ENCODE measurements at regions not wholly inside any gene's neighbourhood (a gene's known extent, or its start where the extent isn't known, plus 50 kb on each side); places are given as distances from the start of the nearest gene placed in this dataset.

DNA sequence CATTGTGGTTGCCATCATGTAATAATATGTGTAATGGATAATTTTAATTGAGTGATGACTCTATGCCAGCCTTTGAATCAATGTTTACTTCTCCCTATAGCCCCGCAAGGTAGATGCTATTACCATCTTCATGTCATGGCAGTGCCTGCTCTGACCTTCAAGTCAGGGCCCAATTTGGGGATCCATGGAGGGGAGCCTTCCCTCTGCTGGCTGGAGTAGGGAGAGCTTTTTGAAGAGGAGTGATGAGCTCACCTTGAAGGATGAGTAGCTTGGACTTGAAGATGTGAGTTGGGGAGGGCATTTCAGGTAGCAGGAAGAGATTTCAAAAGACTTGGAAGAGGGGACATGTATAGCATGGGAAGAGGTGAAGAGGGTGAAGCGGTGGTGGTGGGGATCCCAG lies 189.2 kb downstream of the FOXD2 start:
- no peak for DNase-seq
- Histone ChIP-seq H3K27me3 (no peaks in the 10 kb centered on the region), H3K4me3 (no peak overlapping the region), H3K36me3 (no peaks in the 10 kb centered on the region), H3K4me1 (peaks cover 24% of the 10 kb centered on the region), H3K9me3 (replicated peaks) (no peaks in the 10 kb centered on the region), H3K27ac (no peak overlapping the region)

DNA sequence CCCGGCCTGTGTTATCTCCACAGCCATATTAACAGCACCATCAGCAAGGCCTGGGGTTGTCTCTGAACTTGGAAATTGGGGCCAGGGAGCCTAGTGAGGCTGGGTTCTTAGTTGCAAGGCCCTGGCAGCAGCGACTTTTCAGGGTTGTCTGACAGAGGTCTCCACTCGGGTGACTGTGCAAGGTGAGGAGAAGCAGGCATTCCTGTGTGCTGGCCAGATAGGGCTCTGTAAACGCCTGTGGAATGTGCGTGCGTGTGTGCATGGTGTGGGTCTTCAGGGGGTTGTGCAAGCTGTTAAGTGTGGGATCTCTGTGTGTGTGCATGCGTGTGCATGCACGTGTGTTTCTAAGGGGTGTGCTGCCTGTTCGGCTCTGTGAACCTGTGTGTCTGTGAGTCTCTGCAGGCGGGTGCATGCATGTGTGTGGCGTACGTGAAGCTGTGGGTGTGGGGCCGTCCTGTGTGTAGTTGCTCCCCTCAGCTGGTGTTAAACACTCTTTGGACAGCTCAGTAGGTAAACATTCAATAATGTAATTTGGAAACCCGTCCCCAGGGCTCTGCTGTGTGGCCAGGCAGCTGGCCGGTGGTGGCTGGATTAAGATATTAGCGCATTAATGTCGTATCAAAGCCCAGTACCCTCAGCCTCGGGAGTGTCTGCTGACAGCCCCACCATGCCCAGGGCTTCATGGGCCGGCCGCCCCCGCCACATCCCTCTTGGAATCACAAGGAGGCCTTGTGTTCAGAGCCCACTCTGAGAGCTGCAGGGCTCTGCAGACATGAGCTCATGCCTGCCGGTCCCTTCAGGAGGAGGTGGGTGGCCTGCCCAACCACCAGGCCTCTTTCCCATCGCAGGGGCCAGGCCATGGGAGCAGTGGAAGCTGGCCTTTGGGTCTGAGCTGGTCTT lies 189.9 kb downstream of the FOXD2 start:
- Histone ChIP-seq H3K27me3 (no peaks in the 10 kb centered on the region), H3K27ac (peak overlapping the region; percentile 29; the same call in 1 of the 2 replicates), H3K36me3 (no peaks in the 10 kb centered on the region), H3K4me3 (no peak overlapping the region), H3K9me3 (replicated peaks) (no peaks in the 10 kb centered on the region), H3K4me1 (peaks cover 24% of the 10 kb centered on the region)
- peak; percentile 91 to 92 for DNase-seq

- Histone ChIP-seq H3K27ac (peak overlapping the region; percentile 29), H3K27me3 (no peaks in the 10 kb centered on the region)
Measured at GRCh38 chr1:47629201-47629600, 191.4 kb downstream of the FOXD2 start.

GRCh38 chr1:47630346-47630745 lies 192.5 kb downstream of the FOXD2 start:
- Histone ChIP-seq H3K9me3 (replicated peaks) (no peaks in the 10 kb centered on the region), H3K4me1 (peaks cover 26% of the 10 kb centered on the region), H3K27ac (no peak overlapping the region), H3K4me3 (no peak overlapping the region), H3K27me3 (no peaks in the 10 kb centered on the region), H3K36me3 (no peaks in the 10 kb centered on the region)
- no peak for DNase-seq

More at GRCh38 chr1:47629201-47629600, 191.4 kb downstream of the FOXD2 start:
- peak in 1 of 2 experiments; percentile 49 for DNase-seq
- Histone ChIP-seq H3K4me3 (no peak overlapping the region), H3K36me3 (no peaks in the 10 kb centered on the region), H3K9me3 (replicated peaks) (no peaks in the 10 kb centered on the region), H3K4me1 (peaks cover 24% of the 10 kb centered on the region)

DNA sequence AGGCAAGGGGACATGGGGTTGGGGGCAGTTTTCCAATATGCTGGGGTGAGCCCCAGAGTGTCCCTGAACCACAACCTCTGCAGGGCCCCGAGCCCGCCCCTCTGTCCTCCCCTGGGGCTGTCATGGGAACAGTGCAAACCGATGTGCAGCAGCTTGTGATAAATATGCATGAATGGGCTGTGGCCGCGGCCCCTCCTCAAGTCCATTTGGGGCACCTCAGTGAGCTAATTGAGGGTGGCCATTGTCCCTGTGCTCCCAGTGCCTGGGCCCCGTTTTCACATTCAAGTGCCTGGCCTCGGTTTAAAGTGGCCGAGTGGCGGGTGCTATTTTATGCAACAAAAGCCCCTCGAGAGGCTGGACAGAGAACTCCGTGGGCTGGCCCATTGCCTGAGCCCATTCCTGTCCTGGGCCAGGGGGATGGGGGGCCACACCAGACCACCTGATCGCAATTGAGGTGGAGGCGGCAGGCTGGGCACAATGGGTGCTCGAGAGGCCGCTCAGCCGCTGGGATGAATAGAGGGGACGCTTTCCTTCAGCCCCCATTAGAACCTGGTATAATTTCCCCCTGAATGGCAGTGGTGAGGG lies 193.7 kb downstream of the FOXD2 start:
- H3K36me3 ChIP-seq, result no peaks in the 10 kb centered on the region

DNA sequence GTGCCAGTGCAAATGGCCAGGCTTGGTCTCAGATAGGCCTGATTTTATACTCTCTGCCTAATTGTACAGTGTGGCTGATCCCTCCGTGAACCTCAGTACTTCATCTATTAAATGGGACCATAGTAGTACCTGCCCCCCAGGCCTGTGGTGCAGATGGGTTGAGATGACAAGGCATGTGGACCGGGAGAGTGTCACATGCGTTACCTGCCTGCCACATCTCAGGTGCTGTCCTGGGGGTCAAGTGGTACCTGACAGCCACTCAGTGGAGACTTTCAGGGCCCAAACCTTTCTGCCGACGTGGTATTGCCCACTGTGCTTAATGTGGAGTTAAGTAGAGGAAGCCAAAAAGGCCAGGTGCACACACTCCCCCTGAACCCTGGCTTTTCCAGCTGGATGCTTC lies 197.3 kb downstream of the FOXD2 start:
- H3K4me1 ChIP-seq, result peaks cover 14% of the 10 kb centered on the region
- H3K27me3 ChIP-seq, result no peaks in the 10 kb centered on the region
- H3K9me3 ChIP-seq (replicated peaks), result no peaks in the 10 kb centered on the region
- H3K4me3 ChIP-seq, result no peak overlapping the region
- H3K27ac ChIP-seq, result peak overlapping the region; percentile 37; the same call in 1 of the 2 replicates
- H3K36me3 ChIP-seq, result no peaks in the 10 kb centered on the region
- no peak for DNase-seq

More for the DNA sequence above, 193.7 kb downstream of the FOXD2 start:
- H3K4me1 ChIP-seq, result peaks cover 38% of the 10 kb centered on the region
- no peak overlapping the region for H3K4me3 ChIP-seq
- no peak overlapping the region for H3K27ac ChIP-seq
- DNase-seq, result no peak
- no peaks in the 10 kb centered on the region for H3K27me3 ChIP-seq
- no peaks in the 10 kb centered on the region for H3K9me3 ChIP-seq (replicated peaks)

DNA sequence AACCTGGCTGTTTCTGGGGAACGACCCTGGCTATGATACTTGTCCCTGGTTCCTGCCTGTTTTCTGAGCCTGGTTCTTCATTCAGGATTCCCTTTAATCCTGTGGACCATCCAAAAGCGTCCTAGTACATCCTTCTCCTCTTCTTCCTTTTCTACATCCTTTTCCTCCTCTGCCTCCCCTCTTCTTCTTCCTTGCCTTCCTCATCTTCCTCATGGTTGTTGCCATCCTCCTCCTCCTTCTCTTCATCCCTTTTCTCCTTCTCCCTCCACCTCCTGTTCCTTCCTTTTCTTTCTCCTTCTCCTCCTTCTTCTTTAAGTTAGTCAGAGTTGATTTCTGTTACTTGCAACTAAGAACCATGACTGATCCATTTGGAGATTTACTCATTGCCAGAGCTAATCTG lies 197.8 kb downstream of the FOXD2 start:
- Histone ChIP-seq H3K36me3 (no peaks in the 10 kb centered on the region), H3K9me3 (replicated peaks) (no peaks in the 10 kb centered on the region), H3K27me3 (no peaks in the 10 kb centered on the region), H3K4me1 (peaks cover 14% of the 10 kb centered on the region), H3K27ac (peak overlapping the region; percentile 37), H3K4me3 (no peak overlapping the region)
- DNase-seq, result no peak

GRCh38 chr1:47637111-47637685 lies 199.4 kb downstream of the FOXD2 start:
- Histone ChIP-seq H3K27me3 (no peaks in the 10 kb centered on the region), H3K4me3 (no peak overlapping the region), H3K4me1 (peaks cover 14% of the 10 kb centered on the region), H3K36me3 (no peaks in the 10 kb centered on the region), H3K27ac (no peak overlapping the region), H3K9me3 (replicated peaks) (no peaks in the 10 kb centered on the region)
- DNase-seq, result no peak

DNA sequence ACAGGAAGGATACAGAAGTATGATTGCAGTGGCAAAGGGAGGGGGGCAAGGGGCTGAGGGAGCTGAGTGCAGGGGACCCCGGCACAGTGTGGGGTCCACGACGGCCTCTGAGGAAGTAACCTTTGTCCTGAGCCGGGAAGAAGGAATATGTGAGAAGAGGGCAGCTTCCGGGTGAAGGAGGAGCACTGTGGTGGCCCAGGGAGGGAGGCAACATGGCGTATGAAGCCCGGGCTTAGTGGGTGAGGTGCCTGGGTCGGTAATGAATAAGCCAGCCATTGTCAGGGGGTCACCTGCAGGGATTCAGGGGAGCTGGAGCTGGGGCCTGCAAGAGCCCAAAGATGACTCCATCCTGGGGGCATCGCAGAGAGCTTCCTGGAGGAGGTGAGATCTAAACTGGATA lies 200.4 kb downstream of the FOXD2 start:
- H3K4me1 ChIP-seq, result peaks cover 14% of the 10 kb centered on the region
- H3K27ac ChIP-seq, result no peak overlapping the region
- H3K27me3 ChIP-seq, result no peaks in the 10 kb centered on the region

GRCh38 chr1:47638713-47639112 lies 200.9 kb downstream of the FOXD2 start:
- Histone ChIP-seq H3K36me3 (no peaks in the 10 kb centered on the region), H3K4me3 (no peak overlapping the region), H3K27ac (no peak overlapping the region)

More for the DNA sequence above, 200.4 kb downstream of the FOXD2 start:
- Histone ChIP-seq H3K36me3 (no peaks in the 10 kb centered on the region), H3K4me3 (no peak overlapping the region), H3K9me3 (replicated peaks) (no peaks in the 10 kb centered on the region)
- no peak for DNase-seq

GRCh38 chr1:47643306-47644211 lies 205.7 kb downstream of the FOXD2 start:
- H3K4me3 ChIP-seq, result peak overlapping the region; percentile 18
- peaks cover 17% of the 10 kb centered on the region for H3K4me1 ChIP-seq
- H3K27ac ChIP-seq, result peak overlapping the region; percentile 53
- H3K9me3 ChIP-seq (replicated peaks), result no peaks in the 10 kb centered on the region
- no peaks in the 10 kb centered on the region for H3K27me3 ChIP-seq
- peak in 1 of 2 experiments; percentile 48 for DNase-seq
- no peaks in the 10 kb centered on the region for H3K36me3 ChIP-seq

More at GRCh38 chr1:47638713-47639112, 200.9 kb downstream of the FOXD2 start:
- no peaks in the 10 kb centered on the region for H3K9me3 ChIP-seq (replicated peaks)
- no peak for DNase-seq
- H3K27me3 ChIP-seq, result no peaks in the 10 kb centered on the region
- H3K4me1 ChIP-seq, result peaks cover 17% of the 10 kb centered on the region

DNA sequence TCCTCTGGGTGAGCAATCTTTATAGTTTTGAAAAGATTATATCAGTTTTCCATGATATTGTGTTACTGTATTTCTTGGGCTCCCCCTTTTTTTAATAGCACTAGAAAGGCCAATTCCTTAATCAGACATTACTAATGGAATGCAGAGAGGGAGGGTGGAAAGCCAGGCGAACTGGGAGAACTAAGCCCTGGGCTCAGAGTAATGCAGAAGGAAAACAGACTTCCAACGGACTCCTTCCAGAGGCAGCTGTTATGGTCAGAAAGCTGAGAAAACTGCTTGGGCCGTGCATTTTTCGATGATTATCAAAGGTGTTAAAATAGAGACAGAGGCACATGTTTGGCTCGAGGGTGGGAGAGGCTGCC lies 206.3 kb downstream of the FOXD2 start:
- Histone ChIP-seq H3K4me3 (peak overlapping the region; percentile 18), H3K36me3 (no peaks in the 10 kb centered on the region), H3K27me3 (no peaks in the 10 kb centered on the region), H3K27ac (peak overlapping the region; percentile 53), H3K9me3 (replicated peaks) (no peaks in the 10 kb centered on the region), H3K4me1 (peaks cover 17% of the 10 kb centered on the region)
- DNase-seq, result peak; percentile 83 to 89

DNA sequence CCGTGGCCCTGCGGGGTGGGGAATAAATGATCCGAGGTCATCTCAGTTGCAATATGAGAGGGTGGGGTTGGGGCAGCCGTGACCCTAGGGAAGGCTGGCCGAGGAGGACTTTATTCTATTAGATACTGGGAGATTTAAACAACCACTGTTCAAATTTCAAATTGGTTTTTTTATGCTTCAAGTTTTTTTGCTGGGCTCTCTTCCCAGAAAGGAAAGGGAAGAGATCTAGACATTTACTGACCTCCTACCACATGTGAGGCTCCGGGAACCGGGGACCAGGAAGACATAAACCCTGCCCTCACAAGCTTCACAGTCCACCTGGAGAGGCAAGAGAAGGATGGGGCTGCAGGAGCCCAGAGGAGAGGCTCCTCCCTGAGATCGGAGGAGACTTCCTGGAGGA lies 207.3 kb downstream of the FOXD2 start:
- Histone ChIP-seq H3K27me3 (no peaks in the 10 kb centered on the region), H3K36me3 (no peaks in the 10 kb centered on the region), H3K27ac (no peak overlapping the region; the same call in 1 of the 2 replicates), H3K4me3 (no peak overlapping the region), H3K4me1 (peaks cover 26% of the 10 kb centered on the region), H3K9me3 (replicated peaks) (no peaks in the 10 kb centered on the region)
- DNase-seq, result no peak

DNA sequence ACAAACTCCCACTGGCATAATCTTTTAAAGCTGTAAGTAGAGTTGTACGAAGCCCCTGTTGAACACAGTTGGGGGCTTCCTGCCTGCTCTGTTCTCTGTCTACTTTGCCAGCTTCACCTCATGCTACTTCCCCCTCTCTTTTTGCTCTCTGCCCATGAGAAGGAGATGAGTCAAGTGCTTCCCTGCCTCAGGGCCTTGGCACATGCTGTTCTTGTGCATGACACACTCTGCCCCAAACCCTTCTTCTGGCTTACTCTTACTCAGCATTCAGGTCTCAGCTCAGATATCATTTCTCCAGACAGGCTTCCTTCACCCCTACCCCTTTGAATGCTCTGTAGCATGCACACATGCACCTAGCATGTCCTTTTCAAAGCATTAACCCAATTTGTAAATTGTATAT lies 208.8 kb downstream of the FOXD2 start:
- H3K9me3 ChIP-seq (replicated peaks), result no peaks in the 10 kb centered on the region
- no peaks in the 10 kb centered on the region for H3K36me3 ChIP-seq
- no peak overlapping the region for H3K4me3 ChIP-seq
- H3K4me1 ChIP-seq, result peaks cover 39% of the 10 kb centered on the region
- no peak for DNase-seq
- H3K27me3 ChIP-seq, result no peaks in the 10 kb centered on the region
- H3K27ac ChIP-seq, result no peak overlapping the region

All from SJCRH30 (cell line).